ENCODE measurements at regions not wholly inside any gene's neighbourhood (a gene's known extent, or its start where the extent isn't known, plus 50 kb on each side); places are given as distances from the start of the nearest gene placed in this dataset.

DNA sequence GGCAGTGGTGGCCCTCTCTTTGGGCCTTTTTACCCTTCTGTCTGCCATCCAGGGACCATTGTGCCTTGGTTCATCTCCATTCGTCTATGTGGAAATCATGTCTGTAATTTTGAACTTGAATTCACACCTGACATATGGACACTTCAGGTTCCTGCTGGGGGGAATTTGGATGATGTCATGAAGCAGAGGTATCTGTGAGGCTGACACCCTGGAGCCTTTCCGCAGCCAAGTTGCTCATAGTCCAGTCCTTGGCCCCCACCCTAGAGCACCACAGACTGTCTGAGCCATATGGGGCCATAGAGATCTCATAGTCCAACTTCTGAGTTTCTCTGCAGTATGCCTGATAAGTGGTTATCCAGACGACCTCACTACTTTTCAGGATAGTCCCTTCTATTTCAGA, 147.7 kb upstream of the CACNA1E start:
- DNase-seq: no peak

DNA sequence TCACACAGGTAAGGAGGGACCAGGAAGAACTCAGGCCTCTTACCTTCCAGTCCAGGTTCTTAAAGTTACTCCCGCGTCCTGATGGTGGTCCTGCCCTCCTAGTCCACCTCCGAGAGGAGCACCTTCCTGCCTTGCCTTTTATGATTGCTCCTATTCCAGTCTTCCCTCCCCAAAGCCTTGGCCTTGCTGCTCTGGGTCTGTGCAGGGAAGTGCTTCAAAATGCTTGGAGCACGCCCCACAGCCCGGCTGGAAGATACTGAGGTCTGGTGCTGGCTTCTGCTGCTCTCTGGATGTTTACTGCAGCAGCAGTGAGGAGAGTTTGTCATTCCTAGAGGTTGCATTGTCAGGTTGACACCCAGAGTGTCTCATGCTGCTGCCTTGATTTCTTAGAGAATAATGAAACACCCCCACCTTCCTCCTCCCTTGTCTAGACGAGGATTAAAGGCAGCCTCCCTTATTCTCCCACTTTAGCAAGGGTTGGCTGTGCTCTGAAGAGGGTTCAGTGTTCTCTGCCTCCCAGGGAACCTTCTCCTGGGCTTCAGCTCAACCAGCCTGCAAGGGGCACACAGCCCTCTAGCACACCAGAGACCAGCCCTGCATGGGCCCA, 142.2 kb upstream of the CACNA1E start:
- DNase-seq: no peak

DNA sequence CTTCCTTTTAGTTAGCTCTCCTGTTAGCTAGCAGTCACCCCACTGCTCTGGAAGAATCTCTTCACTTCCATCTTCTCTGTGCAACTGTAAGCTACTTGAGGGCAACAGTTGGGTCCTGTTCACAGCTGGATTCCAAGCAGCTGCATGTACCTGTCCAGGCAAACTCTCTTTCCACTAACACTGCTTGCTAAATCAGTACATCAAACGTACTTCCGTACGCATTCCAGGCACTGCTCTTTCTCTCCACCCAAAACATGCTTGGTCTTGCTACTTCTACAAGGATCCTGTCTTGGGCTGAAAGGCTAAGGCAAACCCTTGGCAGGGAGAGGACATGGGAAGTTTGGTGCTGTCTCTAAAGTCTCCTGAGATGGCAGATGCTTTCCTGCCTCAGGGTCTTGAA, 139.2 kb upstream of the CACNA1E start:
- DNase-seq: no peak

DNA sequence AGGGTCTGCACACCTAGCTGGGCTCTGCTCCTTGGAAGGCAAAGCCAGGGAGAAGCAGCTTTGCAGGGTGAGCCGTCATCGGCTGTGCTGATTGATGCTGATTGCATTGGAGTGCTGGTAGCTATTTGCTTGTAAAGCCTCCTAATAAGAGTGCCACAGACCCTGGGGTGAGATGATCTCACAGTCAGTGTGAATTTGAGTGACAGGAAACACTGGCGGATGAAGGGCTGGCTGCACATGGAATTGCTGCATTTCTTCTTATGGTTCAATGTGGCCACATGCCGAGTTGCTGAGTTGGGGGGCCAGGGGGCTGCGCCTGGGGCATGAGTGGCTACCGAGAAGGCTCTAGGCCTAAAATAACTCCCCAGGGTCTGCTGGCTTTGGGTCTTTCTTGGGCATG, 138.2 kb upstream of the CACNA1E start:
- no peak for DNase-seq

DNA sequence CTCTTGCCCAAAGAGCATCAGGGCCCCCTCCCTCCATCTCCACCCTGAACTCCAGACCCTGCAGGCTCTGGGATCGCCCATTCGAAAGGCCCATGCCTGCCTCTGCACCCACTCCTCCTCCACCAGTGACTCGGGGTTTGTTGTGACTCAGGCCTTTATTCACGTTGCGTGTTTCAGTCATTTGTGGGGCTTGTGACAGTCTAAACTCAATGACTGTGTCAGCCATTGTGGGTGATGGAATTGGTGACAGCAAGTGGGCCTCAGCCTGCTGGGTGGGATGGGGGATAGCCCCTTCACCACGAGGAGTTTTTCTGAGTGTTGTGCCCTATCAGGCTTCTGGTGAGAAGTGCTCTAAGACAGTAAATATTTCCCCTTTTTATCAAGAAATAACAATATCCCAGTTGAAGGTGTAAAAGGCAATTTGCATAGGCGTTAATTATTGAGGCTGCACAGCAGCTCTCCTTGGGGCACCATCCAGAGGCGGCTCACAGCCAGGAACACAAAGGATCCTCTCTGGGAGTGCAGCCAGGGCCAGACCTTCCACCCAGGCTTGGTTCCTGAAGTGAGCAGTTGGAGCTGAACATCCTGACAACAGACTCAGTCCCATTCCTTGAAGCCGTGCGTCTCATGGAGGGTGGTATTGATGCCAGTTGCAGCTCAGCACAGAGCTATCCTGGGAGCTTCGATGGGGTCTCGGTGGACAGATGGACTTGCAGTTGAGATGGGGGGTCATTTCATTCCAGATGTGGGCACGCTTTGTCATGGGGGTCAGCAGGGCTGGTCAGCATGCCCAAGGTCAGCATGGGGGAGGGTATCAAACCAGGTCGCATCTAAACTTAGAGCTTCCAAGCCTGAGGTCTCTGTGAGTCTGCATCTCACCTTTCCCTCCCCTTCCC, 135.6 kb upstream of the CACNA1E start:
- DNase-seq: no peak

DNA sequence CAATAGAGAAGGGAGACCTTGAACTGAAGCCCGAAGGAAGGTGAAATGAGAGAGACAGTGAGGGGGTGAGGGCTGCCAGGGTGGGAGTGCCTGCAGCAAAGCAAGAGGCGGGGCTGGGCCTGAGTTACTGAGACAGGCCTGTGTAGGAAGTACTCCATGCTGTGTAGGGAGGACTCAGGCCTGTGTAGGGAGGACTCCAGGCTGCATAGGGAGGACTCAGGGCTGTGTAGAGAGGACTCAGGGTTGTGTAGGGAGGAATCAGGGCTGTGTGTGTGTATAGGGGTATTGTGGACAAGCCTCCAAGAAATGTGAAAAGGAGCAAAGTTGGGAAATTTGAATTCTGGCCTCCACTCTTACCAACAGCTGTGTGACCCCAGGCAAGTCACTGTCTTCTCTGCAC, 133.8 kb upstream of the CACNA1E start:
- no peak for DNase-seq

DNA sequence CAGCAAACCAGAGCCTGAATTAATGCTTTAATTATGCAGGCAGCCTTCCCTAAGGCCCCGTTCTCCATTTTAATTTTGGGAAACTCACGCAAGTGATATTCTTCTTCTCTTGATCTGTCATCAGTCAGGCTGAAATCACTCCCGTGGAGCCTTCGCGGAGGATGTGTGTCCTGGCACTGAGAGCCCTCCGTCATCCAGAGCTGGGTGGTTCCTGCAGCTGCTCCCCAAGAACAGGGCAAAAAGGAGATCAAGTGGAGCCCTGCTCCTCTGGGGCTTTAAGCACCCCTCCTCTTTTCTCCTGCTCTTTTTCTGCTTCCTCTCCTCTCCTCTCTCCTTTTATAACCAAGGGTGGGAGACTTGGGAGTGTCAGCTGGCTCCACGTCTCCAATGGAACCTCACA, 133.2 kb upstream of the CACNA1E start:
- DNase-seq: no peak

DNA sequence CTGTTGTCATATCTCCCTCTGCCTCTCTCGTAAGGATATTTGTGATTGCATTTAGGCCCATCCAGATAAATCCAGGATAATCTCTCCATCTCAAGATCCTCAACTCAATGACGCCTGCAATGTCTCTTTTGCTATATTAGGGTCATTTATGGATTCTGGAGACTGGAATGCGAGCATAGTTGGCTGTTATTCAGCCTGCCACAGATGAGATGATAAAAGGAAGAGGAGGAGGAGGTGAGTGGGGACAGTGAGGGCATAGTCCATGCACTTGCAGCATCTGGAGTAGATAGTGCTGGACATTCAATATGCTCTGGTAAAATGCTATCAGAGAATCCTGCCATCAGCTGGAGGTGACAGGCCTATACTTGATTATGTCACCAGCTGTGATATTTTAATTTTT, 131.6 kb upstream of the CACNA1E start:
- no peak for DNase-seq

DNA sequence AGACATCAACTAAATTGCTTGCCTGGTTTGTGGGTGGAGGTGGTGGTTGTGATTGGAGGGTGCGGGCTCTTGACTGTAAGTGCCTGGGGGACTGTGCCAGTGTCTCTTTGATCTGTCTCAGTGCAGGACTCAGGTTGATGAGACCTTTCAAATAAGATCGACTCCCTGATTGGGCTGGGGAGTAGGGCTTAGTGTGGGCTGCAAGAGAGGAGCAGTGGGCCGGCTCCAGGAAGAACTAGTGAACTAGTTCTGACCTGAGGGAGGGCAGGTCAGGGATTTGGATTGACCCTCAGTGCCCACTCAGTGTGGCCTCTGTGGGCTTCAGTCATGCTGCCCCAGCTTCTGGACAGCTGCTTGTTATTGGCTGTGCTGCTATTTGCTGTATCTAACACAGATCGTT, 130.6 kb upstream of the CACNA1E start:
- no peak for DNase-seq

DNA sequence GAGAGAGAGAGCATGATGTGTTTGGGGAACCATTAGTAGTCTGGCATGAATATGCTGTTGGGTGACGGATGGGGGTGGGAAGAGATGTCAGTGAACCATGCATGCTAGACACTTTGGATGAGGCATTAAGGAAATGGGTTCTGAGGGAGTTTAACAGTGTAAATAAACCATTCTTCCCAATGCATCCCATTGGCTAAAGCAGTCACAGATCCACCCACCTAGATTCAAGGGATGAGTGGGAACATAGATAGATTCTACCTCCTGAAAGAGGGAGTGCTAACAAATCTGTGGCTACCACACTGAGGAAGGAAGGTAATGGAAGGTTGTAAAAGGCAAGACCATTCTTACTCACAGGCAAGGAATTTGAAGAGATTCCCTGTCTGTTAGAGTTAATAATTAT, 129.8 kb upstream of the CACNA1E start:
- DNase-seq: no peak

DNA sequence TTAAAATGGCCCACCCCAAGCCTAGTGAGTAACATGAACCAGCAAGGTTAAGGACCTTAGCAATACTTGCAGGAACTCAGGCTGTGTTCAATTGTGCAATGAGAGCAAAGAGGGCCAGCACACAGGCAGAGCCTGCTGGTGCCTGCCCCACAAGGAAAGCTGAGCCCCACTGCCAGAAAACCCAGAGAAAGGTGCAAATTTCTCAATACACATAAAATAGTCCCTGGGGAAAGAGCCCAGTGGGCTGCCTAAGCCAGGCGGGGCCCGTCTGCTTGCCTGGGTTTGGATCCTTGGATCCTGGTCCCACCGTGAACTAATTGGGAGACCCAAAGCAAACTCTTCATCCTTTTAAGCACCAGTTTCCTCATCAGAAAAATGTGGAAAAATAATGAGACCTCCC, 128.5 kb upstream of the CACNA1E start:
- no peak for DNase-seq

DNA sequence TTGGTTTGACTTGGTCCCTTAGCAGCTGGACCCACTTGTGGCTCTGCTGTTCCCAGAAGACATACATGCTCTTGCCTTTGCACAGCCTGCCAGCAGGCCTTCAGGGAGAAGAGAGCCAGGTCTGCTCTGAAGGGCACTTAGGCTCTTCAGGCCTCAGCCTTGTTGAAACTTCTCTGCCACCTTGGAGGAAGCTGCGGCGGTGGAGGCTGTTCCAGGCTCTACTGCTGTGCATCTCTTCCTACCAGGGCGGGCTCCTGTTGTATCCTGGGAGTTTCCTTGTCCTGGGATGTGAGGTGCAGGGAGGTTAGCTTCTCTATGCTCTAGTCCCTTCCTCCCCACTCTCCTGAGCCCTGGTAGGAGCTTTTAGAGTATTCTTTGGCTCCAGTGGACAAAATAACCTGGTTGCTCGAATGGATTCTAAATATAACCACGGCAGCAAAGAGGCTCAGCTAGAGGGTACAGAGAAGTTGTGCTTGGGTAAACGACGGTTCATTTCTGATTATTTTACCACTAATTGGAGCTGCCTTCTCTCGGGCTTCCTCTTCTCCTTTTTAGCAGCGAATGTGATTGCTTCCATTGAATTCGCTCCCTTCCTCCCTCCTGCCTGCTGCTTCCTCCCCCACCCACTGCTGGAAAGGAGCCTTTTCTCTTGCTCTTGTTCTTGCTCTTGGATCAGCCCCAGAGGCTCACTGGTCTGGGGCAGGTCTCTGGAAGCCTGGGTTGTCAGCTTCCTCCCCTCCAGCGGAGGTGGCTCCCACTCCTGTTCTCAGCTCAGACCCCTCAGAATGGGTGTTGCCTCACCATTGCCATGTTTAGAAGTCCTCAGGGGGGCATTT, 126.6 kb upstream of the CACNA1E start:
- peak; percentile 19 to 40 (median 26) for DNase-seq

DNA sequence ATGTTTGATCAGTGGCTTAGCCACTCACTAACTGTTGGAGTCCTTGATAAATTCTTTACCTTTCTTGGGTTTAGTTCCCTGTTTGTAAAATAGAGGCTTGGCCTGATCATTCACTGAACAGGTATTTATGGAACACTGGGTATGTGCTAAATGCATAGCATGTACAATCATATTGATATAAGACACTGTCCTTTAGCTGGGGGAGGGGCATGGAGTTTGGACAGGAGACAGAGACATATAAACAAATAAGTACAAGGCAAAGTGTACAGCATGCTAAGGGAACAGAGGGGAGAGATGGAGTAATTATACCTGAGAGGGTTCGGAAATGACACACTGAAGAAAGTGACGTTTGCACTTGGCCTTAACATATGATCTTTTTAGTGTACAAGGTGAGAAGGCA, 124.3 kb upstream of the CACNA1E start:
- no peak for DNase-seq

DNA sequence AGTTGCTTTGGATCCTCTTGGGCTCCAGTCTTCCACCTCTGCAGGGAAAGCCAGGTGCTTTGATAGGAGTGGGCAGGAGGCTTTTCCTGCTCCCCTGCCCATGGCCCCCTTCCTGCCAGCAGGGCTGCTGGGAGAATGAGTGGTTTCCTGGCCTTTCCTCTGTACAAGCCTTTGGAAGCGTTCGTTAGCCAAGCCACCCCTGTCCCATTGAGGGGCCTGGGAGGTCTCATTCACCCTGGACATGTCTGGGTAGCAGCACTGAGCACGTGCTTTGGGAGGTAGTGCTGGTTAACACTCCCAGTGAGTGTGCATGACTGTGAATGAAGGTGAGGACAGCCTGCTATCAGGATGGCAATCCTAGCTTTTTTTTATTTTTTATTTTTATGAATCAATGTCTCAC, 118.5 kb upstream of the CACNA1E start:
- no peak for DNase-seq

DNA sequence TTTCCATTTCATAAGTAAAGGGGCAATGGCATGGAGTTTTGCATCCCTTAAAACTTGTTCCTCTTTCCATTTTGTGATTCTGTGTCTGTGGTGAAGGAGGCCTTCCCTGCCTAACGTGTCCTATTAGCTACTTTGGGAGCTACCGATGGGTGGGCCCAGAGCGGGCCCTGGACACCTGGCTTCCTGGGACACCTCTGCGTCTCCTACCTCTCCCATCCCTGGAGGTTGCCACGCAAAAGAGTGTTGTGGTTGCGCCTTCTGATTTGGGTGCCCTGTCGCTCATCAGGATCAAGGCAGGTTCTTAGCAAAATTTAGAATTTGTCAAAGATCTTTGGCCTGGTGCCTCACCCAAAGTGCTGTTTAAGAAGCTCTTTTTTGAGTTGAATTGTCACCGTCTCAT, 116.4 kb upstream of the CACNA1E start:
- DNase-seq: no peak

DNA sequence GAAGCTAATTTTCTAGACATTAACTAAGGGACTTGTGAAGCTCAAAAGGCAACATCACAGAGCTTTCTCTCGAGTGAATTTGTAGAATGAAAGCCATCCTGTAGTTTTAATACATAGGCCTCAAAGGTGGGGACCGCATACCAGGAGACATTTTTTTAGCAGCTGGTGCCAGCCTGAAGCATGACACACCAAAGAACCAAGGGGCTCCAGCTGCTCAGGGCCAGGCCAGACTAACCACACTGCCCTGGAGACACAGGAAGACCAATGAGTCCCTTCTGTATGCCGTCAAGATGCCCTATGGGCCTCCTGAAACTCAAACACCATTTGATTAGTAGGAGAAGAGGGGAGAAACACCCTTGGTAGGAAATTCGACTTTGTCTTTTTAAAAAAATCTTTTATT, 113.9 kb upstream of the CACNA1E start:
- DNase-seq: no peak

DNA sequence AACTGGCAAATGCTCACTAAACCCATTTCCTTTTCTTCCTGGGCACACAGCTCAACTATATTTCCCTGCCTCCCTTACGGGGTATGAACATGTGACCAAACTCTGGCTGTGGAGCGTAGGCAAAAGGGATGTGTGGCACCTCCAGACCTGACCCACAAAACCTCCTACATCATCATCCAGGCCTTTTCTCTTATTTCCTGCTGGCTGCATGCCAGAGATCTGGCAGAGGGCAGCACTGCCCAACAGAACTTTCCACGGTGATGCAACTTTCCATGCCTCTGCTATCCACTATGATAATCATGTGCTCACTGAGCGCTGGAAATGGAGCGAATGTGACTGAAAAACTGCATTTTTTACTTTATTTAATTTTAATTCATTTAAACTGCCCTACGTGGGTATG, 99.6 kb upstream of the CACNA1E start:
- DNase-seq: peak; percentile 29 to 44 (median 32)

DNA sequence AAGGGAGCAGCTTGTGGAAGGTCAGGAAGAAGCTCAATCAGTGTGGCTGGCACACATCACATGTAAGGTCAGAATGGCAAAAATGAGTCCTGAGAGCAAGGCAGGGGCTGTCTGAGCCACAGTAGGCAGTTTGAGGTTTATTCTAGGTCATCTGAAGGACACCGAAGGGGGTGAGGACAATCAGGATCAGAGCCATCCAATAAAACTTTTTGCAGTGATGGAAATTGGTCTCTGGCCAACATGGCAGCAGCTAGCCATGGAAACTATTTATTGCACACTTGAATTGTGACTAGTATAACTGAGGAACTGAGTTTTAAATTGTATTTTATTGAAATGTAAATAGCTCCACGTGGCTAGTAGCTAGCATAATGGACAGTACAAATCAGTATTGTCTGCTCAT, 97.0 kb upstream of the CACNA1E start:
- DNase-seq: no peak

DNA sequence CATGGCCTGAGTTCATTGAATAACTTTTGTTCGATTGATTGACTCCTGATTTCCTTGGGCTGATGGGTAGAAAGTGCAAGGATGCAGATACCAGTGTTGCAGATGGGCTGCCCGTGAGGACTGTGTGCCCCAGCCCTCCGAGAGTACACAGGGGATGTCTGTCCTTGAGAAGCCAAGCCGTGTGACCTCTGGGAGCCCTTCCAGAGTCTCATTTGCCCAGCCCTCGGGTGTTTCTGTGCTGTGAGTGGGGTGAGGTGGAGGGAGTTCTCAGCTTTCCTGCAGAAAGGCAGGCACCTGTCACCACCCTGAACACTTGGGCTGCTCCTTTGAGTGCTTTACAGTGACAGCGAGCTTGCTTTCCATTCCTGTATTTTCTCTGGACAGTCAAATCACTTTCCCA, 96.4 kb upstream of the CACNA1E start:
- DNase-seq: no peak

DNA sequence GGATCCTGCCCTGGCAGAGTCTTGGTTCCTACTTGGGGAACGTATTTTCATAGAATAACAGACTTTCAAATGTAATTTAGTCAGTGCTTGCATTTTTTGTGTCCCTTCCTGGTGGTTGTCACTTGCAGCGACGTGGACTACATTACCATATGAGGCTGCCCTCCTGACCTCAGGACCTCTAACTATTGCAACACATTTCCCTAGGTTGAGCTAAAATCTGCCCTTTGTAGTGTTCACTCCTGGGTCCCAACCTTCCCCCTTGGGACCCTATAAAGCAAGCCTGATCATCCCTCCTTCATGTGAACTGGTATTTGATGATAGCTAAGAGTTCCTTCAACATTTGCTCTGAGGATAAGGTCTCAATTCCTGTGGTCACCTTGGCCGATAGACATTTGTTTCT, 95.6 kb upstream of the CACNA1E start:
- no peak for DNase-seq

DNA sequence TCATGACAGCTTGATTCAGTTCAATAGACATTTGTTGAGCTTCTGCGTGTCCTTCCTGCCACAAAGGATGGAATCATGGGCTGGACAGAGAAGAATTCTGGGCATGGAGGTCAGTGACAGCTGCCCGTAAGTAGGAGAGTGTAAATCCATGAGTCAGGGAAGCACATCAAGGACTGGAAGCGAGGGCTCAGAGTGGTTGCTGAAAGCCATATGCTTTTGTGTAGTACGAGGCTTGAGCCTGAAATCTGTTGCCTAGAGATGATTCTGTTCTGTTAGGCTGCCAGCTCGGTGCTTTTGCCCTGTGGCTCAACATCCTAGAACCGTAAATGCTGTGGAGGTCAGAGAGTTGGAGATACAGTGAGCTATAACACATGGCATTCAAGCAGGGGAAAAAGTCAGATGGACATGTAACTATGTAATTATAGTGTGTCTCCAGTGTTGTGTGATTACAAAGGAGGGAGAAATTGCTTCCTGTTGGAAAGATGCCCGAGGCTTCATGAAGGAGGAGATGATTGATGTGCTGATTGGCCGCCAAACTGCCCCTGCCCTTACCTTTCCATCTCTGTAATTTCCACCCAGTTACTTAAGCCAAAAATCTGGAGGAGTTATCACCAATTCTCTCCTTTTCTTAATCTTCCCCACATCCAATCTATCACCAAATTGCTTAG, 92.8 kb upstream of the CACNA1E start:
- DNase-seq: no peak

DNA sequence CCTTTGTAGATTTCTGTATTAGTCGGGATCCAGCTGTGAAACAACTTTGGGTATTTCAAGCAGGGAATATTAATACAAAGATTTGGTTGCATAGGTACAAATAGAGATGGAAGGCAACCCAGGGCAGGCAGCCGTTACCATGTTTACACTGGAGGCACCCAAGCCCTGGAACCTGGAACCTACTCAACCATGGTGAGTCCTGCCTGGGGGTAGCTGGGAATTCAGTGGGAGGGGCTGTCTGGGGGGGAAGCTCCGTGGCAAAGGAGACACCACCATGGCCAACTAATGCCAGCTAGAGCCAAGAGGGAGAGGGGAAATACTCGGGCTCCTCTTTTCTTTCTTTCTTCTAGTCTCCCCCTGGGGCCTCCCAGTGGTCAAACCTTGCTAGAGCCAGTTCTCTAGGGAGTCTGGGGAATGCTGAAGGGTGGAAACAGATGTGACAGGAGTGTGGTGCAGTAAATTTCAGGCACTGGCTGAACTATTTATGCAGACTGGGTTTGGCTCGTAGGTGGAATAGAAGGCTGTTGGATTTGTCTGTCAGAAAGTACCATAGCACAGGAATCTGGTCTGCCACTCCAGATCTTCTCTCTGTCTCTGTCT, 91.9 kb upstream of the CACNA1E start:
- no peak for DNase-seq

DNA sequence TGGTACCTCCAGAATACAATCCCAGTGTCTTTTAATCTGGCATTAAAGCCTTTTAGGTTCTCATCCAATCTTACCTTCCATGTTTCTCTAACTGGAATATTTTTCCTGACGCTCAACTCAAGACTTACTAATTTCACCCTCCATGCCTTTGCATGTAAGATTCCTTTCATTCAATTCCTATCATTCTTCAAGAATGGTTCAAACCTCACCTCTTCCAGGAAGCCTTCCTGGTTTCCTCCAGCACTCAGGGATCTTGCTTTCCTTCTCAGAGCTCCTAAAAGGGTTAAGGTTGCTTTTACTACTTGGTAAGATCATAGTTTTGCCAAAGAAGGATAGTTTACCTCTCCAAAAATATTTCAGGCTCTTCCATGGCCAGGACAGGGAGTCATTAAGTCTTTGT, 91.2 kb upstream of the CACNA1E start:
- DNase-seq: no peak
